Pancreas (tissue), 10 donors: ENCODE measurements at regions not wholly inside any gene's neighbourhood (a gene's known extent, or its start where the extent isn't known, plus 50 kb on each side); places are given as distances from the start of the nearest gene placed in this dataset.
"Not testable (repeated sequence)": the region's sequence is repeated elsewhere in the genome, so short reads cannot be mapped to it uniquely, and the experiment has no call there.

ENCODE experiments used
- ATAC-seq, 4 donors: fragments of 200-7000 bp; cut with Tn5 transposase; one replicate each; pipeline versions ENCODE4 v1.8.0 to v1.9.1; 2020; ENCODE audit warnings: mild to moderate bottlenecking in 4 of 4, moderate library complexity in 4 of 4
- DNase-seq, 6 donors: peaks; one replicate each; pipeline ENCODE4 v3.0.0-alpha.2; 2020
- FAIRE-seq: peaks from 2 replicates; lab custom pipeline; 2012; peaks lifted over from hg19 to GRCh38; lab: Jason Lieb, UNC
- H3K27ac ChIP-seq, 4 donors: fragments of 200-600 bp; sonication (generic); 1 replicate in 3 of 4; 2 replicates in 1 of 4; pipeline versions ENCODE4 v1.5.0 to v1.8.0; 2020
- H3K27me3 ChIP-seq, 4 donors: fragments of 200-600 bp; one replicate each; pipeline ENCODE4 v1.8.0; 2021
- H3K36me3 ChIP-seq, 3 donors: fragments of 200-600 bp; sonication (generic) in 1 of 3; one replicate each; pipeline versions ENCODE4 v1.5.0 to v1.8.0; 2020 to 2021
- H3K4me1 ChIP-seq, 3 donors: fragments of 200-600 bp; one replicate each; pipeline ENCODE4 v1.8.0; 2021
- H3K4me3 ChIP-seq, 4 donors: fragments of 200-600 bp; sonication (generic) in 2 of 4; one replicate each; pipeline versions ENCODE4 v1.5.0 to v1.8.0; 2020 to 2021
- H3K9me3 ChIP-seq, 4 donors: fragments of 200-600 bp; one replicate each; pipeline ENCODE4 v1.8.0; 2021
- WGBS, 2 donors: extraction: QIAGEN DNeasy Blood & Tissue Kit; methylation state at CpG; one replicate each; pipeline ENCODE4 v1.1.7; 2013; 5-methylcytosine and 5-hydroxymethylcytosine counted together
- intact Hi-C, 3 donors: fragments of 100-400 bp; cut with DNase I; formaldehyde crosslinking; loops; one replicate each; pipeline versions ENCODE4 v1.11.1 to v1.14.2; 2022
- TF ChIP-seq, protein P1 (sequence below), 4 donors: fragments of 200-600 bp; sonication (generic) in 3 of 4; IDR thresholded peaks; one replicate each; pipeline versions ENCODE4 v1.5.0 to v1.8.0; 2021; ENCODE audit warnings: antibody characterized with exemption in 4 of 4
- donor health status: healthy with polysubstance abuse.
- donor health status: DM: no; HTN: no; CAD: no; lungs with moderate emphysema.
- donor health status: DM: no; HTN: no; CAD: no.
- donor health status: control.
- donor health status: control.
- donor health status: Bipolar disorder and iron deficiency.
- donor health status: DM: yes; HTN: yes; CAD: no.
- donor health status: DM: no; HTN: no; CAD: no.
- donor health status: DM: no; HTN: no; CAD: no.
- donor health status: DM: yes; HTN: yes; CAD: no.

DNA sequence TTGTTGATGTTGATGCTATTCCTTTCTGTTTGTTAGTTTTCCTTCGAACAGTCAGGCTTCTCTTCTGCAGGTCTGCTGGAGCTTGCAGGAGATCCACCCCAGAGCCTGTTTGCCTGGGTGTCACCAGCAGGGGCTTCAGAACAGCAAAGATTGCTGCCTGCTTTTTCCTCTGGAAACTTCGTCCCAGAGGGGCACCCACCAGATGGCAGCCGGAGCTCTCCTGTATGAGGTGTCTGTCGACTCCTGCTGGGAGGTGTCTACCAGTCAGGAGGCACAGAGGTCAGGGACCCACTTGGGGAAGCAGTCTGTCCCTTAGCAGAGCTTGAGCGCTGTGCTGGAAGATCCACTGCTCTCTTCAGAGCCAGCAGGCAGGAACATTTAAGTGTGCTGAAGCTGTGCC, 303.2 kb downstream of the ZIC1 start:
- DNase-seq = no peak
- TF ChIP-seq, protein P1, sequence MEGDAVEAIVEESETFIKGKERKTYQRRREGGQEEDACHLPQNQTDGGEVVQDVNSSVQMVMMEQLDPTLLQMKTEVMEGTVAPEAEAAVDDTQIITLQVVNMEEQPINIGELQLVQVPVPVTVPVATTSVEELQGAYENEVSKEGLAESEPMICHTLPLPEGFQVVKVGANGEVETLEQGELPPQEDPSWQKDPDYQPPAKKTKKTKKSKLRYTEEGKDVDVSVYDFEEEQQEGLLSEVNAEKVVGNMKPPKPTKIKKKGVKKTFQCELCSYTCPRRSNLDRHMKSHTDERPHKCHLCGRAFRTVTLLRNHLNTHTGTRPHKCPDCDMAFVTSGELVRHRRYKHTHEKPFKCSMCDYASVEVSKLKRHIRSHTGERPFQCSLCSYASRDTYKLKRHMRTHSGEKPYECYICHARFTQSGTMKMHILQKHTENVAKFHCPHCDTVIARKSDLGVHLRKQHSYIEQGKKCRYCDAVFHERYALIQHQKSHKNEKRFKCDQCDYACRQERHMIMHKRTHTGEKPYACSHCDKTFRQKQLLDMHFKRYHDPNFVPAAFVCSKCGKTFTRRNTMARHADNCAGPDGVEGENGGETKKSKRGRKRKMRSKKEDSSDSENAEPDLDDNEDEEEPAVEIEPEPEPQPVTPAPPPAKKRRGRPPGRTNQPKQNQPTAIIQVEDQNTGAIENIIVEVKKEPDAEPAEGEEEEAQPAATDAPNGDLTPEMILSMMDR (IDR thresholded peaks at IDR 0.05) = no peak
- H3K27ac ChIP-seq = no peak overlapping the region
- H3K4me1 ChIP-seq = no peaks in the 10 kb centered on the region
- no peaks in the 10 kb centered on the region for H3K36me3 ChIP-seq
- ATAC-seq = no peak
- H3K27me3 ChIP-seq = no peaks in the 10 kb centered on the region
- FAIRE-seq = no peak
- intact Hi-C loops = no loop called here
- WGBS, 2 donors = 61 to 69% methylated on average over 5 of the region's 5 CpGs
- no peaks in the 10 kb centered on the region for H3K9me3 ChIP-seq
- no peak overlapping the region for H3K4me3 ChIP-seq

DNA sequence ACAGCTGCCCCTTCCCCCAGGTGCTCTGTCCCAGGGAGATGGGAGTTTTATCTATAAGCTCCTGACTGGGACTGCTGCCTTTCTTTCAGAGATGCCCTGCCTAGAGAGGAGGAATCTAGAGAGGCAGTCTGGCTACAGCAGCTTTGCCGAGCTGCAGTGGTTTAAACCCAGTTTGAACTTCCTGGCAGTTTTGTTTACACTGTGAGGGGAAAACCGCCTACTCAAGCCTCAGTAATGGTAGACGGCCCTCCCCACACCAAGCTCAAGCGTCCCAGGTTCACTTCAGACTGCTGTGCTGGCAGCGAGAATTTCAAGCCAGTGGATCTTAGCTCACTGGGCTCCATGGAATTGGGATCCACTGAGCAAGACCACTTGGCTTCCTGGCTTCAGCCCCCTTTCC, 303.6 kb downstream of the ZIC1 start:
- 28 to 37% methylated on average over 5 of the region's 5 CpGs for WGBS, 2 donors
- H3K4me3 ChIP-seq, H3K27me3 ChIP-seq, ATAC-seq, DNase-seq, FAIRE-seq, intact Hi-C loops, H3K36me3 ChIP-seq, H3K4me1 ChIP-seq, H3K9me3 ChIP-seq, H3K27ac ChIP-seq: not testable (repeated sequence)

DNA sequence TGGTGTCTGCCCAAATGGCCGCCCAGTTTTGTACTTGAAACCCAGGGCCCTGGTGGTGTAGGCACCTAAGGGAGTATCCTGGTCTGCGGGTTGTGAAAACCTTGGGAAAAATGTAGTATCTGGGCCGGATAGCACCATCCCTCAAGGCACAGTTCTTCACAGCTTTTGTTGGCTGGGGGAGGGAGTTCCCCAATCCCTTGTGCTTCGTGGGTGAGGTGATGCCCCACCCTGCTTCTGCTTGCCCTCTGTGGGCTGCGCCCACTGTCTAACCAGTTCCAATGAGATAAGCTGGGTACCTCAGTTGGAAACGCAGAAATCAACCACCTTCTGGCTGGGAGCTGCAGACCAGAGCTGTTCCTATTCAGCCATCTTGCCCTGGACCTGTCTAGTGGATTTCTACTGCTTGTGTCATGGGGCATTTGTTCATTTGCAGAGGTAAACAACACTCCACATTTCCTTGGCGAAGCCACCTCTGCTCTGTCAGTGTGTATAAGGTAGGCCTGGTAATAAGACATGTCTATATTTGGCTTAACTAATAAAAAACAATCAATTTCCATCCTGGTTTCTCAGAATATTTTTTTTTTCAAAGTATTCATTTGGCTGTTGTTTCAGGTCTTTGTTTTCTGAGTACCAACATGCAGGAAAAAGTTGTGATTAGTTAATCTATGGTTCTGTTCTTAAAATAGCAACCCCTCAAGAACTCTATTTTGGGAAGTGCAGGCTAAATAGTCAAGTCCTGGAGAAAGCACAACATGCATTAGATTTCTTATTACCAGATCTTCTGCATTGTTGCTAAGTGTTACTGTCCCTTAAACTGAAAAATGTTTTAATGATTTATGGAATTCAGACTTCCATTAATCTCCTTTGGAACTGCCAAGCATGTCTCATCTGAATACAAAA, 304.3 kb downstream of the ZIC1 start:
- intact Hi-C loops = no loop called here

DNA sequence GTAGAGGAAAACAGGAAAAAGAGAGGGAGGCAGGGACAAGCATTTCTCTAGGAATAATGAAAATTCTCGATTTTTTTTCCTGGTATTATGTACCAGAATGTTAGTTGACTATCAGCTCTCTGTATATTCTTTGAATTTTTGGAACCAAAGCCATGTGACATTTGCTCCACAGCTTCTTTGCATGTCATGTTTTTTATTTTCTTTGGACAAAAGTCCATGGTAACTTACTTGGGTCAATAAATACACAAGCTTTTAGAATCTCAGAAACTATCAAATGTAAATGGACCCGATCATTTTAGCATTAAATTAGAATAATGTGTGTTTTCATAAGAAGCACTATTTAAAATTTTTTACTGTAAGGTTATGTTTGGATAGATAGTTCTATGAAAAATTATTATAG, 320.5 kb downstream of the ZIC1 start:
- intact Hi-C loops = no loop called here
- no peak for DNase-seq

More for the DNA sequence above, 304.3 kb downstream of the ZIC1 start:
- FAIRE-seq (no peak), DNase-seq (no peak), ATAC-seq (no peak)
- H3K9me3 ChIP-seq = no peaks in the 10 kb centered on the region
- TF ChIP-seq, protein P1 (IDR thresholded peaks at IDR 0.05) = no peak
- no peaks in the 10 kb centered on the region for H3K4me1 ChIP-seq
- no peak overlapping the region for H3K4me3 ChIP-seq
- WGBS, 2 donors = 64 to 70% methylated on average over 7 of the region's 7 CpGs
- H3K27me3 ChIP-seq = no peaks in the 10 kb centered on the region
- H3K27ac ChIP-seq = no peak overlapping the region
- no peaks in the 10 kb centered on the region for H3K36me3 ChIP-seq

DNA sequence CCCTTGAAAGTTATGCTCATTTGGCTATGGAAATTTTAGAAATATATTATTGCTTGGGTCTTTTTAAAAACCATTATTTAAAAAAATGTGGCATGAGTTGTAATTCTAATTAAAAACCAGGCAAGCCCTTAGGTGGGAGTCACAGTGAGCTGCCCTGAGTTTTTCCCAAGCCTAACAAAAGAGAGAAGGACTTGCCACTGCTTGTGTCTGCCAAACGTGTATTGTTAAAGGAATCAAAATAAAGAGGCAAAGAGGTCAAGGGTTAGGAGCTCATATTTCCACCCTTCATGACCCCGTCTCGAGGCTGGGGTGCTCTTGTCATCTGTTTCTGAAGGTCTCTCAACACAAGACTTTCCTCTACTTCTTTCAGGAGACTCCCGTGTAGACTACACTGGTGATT, 321.1 kb downstream of the ZIC1 start:
- Histone ChIP-seq H3K4me3 (no peak overlapping the region), H3K27me3 (no peaks in the 10 kb centered on the region), H3K36me3 (no peaks in the 10 kb centered on the region), H3K4me1 (no peaks in the 10 kb centered on the region), H3K27ac (no peak overlapping the region), H3K9me3 (no peaks in the 10 kb centered on the region)
- no peak for ATAC-seq
- intact Hi-C loops = no loop called here
- DNase-seq = no peak
- TF ChIP-seq, protein P1 (IDR thresholded peaks at IDR 0.05) = no peak
- FAIRE-seq = no peak
- WGBS, 2 donors = 18 to 25% methylated on average over 4 of the region's 4 CpGs

More for the DNA sequence above, 320.5 kb downstream of the ZIC1 start:
- 54 to 59% methylated on average over 2 of the region's 2 CpGs for WGBS, 2 donors
- Histone ChIP-seq H3K4me3 (no peak overlapping the region), H3K27me3 (no peaks in the 10 kb centered on the region), H3K9me3 (no peaks in the 10 kb centered on the region), H3K27ac (no peak overlapping the region), H3K36me3 (no peaks in the 10 kb centered on the region), H3K4me1 (no peaks in the 10 kb centered on the region)
- FAIRE-seq (no peak), ATAC-seq (no peak)
- TF ChIP-seq, protein P1 (IDR thresholded peaks at IDR 0.05) = no peak
